PC-3 (cell line): ENCODE measurements at regions not wholly inside any gene's neighbourhood (a gene's known extent, or its start where the extent isn't known, plus 50 kb on each side); places are given as distances from the start of the nearest gene placed in this dataset.

Experiments
- ATAC-seq: fragments of 200-7000 bp; cut with Tn5 transposase; 2 replicates; pipeline ENCODE4 v1.9.1; 2020; ENCODE audit warnings: mild to moderate bottlenecking, moderate library complexity
- BruUV-seq: library from RNA; stranded (reverse); fragments of 400-500 nt; replicated peaks from 2 replicates; lab custom pipeline; 2021; lab: Mats Ljungman, UMichigan
- CTCF ChIA-PET: fragments of 300-600 bp; sonication (Branson Sonifier 250); formaldehyde crosslinking; loops from one replicate; lab custom pipeline; 2022; ENCODE audit warnings: antibody characterized with exemption; lab: Charles Lee
- POLR2A ChIA-PET: fragments of 300-600 bp; sonication (Branson Sonifier 250); formaldehyde crosslinking; loops from one replicate; lab custom pipeline; 2022; ENCODE audit warnings: antibody characterized with exemption; ENCODE audit not compliant: unreplicated experiment; lab: Charles Lee
- DNase-seq: peaks from one replicate; pipeline ENCODE4 v3.0.0-alpha.2; 2015
- H2AFZ ChIP-seq: fragments of 300-600 bp; sonication (generic); 2 replicates; pipeline ENCODE4 v1.6.0; 2016; ENCODE audit warnings: antibody characterized with exemption, low read length
- H3F3A ChIP-seq: fragments of 300-600 bp; sonication (generic); one replicate; pipeline ENCODE4 v1.6.0; 2017; ENCODE audit warnings: antibody characterized with exemption, low read length, control low read depth, mild to moderate bottlenecking; ENCODE audit not compliant: unreplicated experiment
- H3K27ac ChIP-seq: fragments of 300-600 bp; sonication (generic); 2 replicates; pipeline ENCODE4 v1.5.1; 2016; ENCODE audit warnings: mild to moderate bottlenecking, low read length
- H3K27me3 ChIP-seq: fragments of 300-600 bp; sonication (generic); 2 replicates; pipeline ENCODE4 v1.6.1; 2016; ENCODE audit warnings: low read length, mixed read lengths
- H3K36me3 ChIP-seq: fragments of 300-600 bp; sonication (generic); 2 replicates; pipeline ENCODE4 v1.6.1; 2016; ENCODE audit warnings: low read depth, mixed run types, low read length, mixed read lengths
- H3K4me1 ChIP-seq: fragments of 300-600 bp; sonication (generic); 2 replicates; pipeline ENCODE4 v1.5.1; 2016; ENCODE audit warnings: low read length; ENCODE audit not compliant: insufficient read depth
- H3K4me2 ChIP-seq: fragments of 300-600 bp; sonication (generic); 2 replicates; pipeline ENCODE4 v1.6.0; 2016; ENCODE audit warnings: low read length
- H3K4me3 ChIP-seq: fragments of 300-600 bp; sonication (generic); 2 replicates; pipeline ENCODE4 v1.5.1; 2016; ENCODE audit warnings: mild to moderate bottlenecking, low read length, mixed read lengths
- H3K79me2 ChIP-seq: fragments of 300-600 bp; sonication (generic); 2 replicates; pipeline ENCODE4 v1.6.1; 2017; ENCODE audit warnings: low read length, mixed read lengths
- H3K9ac ChIP-seq: fragments of 300-600 bp; sonication (generic); 2 replicates; pipeline ENCODE4 v1.6.0; 2016; ENCODE audit warnings: mild to moderate bottlenecking, low read length
- H3K9me2 ChIP-seq: fragments of 300-600 bp; sonication (generic); replicated peaks from 2 replicates; pipeline ENCODE4 v1.6.1; 2016; ENCODE audit warnings: mixed run types, low read length, mixed read lengths
- H3K9me3 ChIP-seq: fragments of 300-600 bp; sonication (generic); 2 replicates; pipeline ENCODE4 v1.6.1; 2016; ENCODE audit warnings: low read length, mixed read lengths
- H4K20me1 ChIP-seq: fragments of 300-600 bp; sonication (generic); 2 replicates; pipeline ENCODE4 v1.6.1; 2016; ENCODE audit warnings: low read length, mixed read lengths
- CTCF ChIP-seq: fragments of 300-600 bp; sonication (generic); conservative IDR thresholded peaks from 2 replicates; pipeline ENCODE4 v1.5.1; 2017; ENCODE audit warnings: antibody characterized with exemption, low read depth, mild to moderate bottlenecking, low read length
- EZH2 ChIP-seq: fragments of 300-600 bp; sonication (generic); IDR thresholded peaks from one replicate; pipeline ENCODE4 v1.6.1; 2017; ENCODE audit warnings: antibody characterized with exemption, mild to moderate bottlenecking, low read length; ENCODE audit not compliant: unreplicated experiment
- EZH2phosphoT487 ChIP-seq: fragments of 300-600 bp; sonication (generic); IDR thresholded peaks from 2 replicates; pipeline ENCODE4 v1.6.1; 2018; ENCODE audit warnings: mild to moderate bottlenecking, antibody characterized with exemption, low read length, borderline replicate concordance
- intact Hi-C: fragments of 100-400 bp; cut with micrococcal nuclease; formaldehyde crosslinking; loops from 2 replicates; pipeline ENCODE4 v1.9.0; 2023

GRCh38 chr18:65990174-65990690 is 239.4 kb downstream of the CDH7 start:
- Histone ChIP-seq H3K36me3 (no peaks in the 10 kb centered on the region), H3K9me2 (no peaks in the 10 kb centered on the region), H3K4me1 (peaks cover 8% of the 10 kb centered on the region), H3K27me3 (no peaks in the 10 kb centered on the region), H3F3A (no peaks in the 10 kb centered on the region), H3K9me3 (no peaks in the 10 kb centered on the region), H4K20me1 (no peaks in the 10 kb centered on the region), H3K9ac (no peak overlapping the region), H3K4me2 (no peak overlapping the region), H3K27ac (no peak overlapping the region), H2AFZ (no peak overlapping the region), H3K79me2 (no peaks in the 10 kb centered on the region), H3K4me3 (no peak overlapping the region)
- intact Hi-C loops = no loop called here
- ATAC-seq (no peak), DNase-seq (no peak)
- ChIA-PET CTCF (no interaction called here), POLR2A (interaction anchor here (0.6 kb wide), 2 partner anchors 517 to 642 kb away, joined by 3 to 4 read pairs; no protein-coding TSS in a partner anchor)
- BruUV-seq = no TSS peak
- TF ChIP-seq EZH2phosphoT487 (no peak), EZH2 (no peak), CTCF (no peak)

- Histone ChIP-seq H3K4me3 (no peak overlapping the region), H3K4me1 (peaks cover 8% of the 10 kb centered on the region), H3K9ac (no peak overlapping the region), H4K20me1 (no peaks in the 10 kb centered on the region), H3F3A (no peaks in the 10 kb centered on the region), H3K27me3 (no peaks in the 10 kb centered on the region), H3K36me3 (no peaks in the 10 kb centered on the region), H3K27ac (no peak overlapping the region), H2AFZ (no peak overlapping the region), H3K4me2 (no peak overlapping the region), H3K79me2 (no peaks in the 10 kb centered on the region), H3K9me3 (no peaks in the 10 kb centered on the region), H3K9me2 (no peaks in the 10 kb centered on the region)
- BruUV-seq = no TSS peak
- TF ChIP-seq EZH2phosphoT487 (no peak), CTCF (no peak), EZH2 (no peak)
- intact Hi-C loops = loop anchor here (10.0 kb wide), 2 partner anchors 356 to 756 kb away; no protein-coding TSS in a partner anchor
- ChIA-PET POLR2A (no interaction called here), CTCF (no interaction called here)
- DNase-seq = no peak
- no peak for ATAC-seq
Measured at GRCh38 chr18:65988972-65989371, 238.2 kb downstream of the CDH7 start.

- Histone ChIP-seq H3K27ac (no peak overlapping the region), H3K4me1 (peaks cover 8% of the 10 kb centered on the region), H3K9me2 (no peaks in the 10 kb centered on the region), H3K36me3 (no peaks in the 10 kb centered on the region), H3K9ac (no peak overlapping the region), H3K4me2 (no peak overlapping the region), H2AFZ (no peak overlapping the region), H3K4me3 (no peak overlapping the region), H3K9me3 (no peaks in the 10 kb centered on the region), H3K79me2 (no peaks in the 10 kb centered on the region), H3F3A (no peaks in the 10 kb centered on the region), H4K20me1 (no peaks in the 10 kb centered on the region), H3K27me3 (no peaks in the 10 kb centered on the region)
- no peak for ATAC-seq
- no TSS peak for BruUV-seq
- DNase-seq = no peak
- ChIA-PET CTCF (no interaction called here), POLR2A (no interaction called here)
- intact Hi-C loops = loop anchor here (10.0 kb wide), 2 partner anchors 356 to 756 kb away; no protein-coding TSS in a partner anchor
- TF ChIP-seq EZH2 (no peak), EZH2phosphoT487 (no peak), CTCF (no peak)
Measured at GRCh38 chr18:65988386-65988785, 237.6 kb downstream of the CDH7 start.
